K562 (cell line): ENCODE measurements at regions not wholly inside any gene's neighbourhood (a gene's known extent, or its start where the extent isn't known, plus 50 kb on each side); places are given as distances from the start of the nearest gene placed in this dataset.

Experiments used
- ATAC-seq: fragments of 200-7000 bp; cut with Tn5 transposase; 3 replicates; pipeline ENCODE4 v1.9.1; 2020; ENCODE audit warnings: moderate library complexity
- BruUV-seq: library from RNA; stranded (reverse); fragments of 400-500 nt; replicated peaks from 2 replicates; lab custom pipeline; 2021; lab: Mats Ljungman, UMichigan
- CTCF ChIA-PET: fragments of 300-600 bp; formaldehyde crosslinking; extraction: SDS; loops from one replicate; lab custom pipeline; 2021; ENCODE audit warnings: low intra/inter-chr PET ratio; lab: Yijun Ruan, JAX
- POLR2A ChIA-PET: fragments of 300-600, 350-650 bp; sonication (Branson Sonifier 250); formaldehyde crosslinking; extraction: SDS; loops from one replicate; lab custom pipeline; 2021; ENCODE audit warnings: antibody characterized with exemption, inconsistent platforms; lab: Yijun Ruan, JAX
- DNase-seq, 4 experiments: peaks; one replicate each; pipeline versions ENCODE4 v3.0.0 to v3.0.0-alpha.2; 2011 to 2018; ENCODE audit warnings: low spot score in 3 of 4, mixed read lengths in 3 of 4; ENCODE audit errors: extremely low read depth in 1 of 4
- FAIRE-seq: peaks from 2 replicates; lab custom pipeline; 2011; peaks lifted over from hg19 to GRCh38; lab: Jason Lieb, UNC
- H2AFZ ChIP-seq: 2 replicates; pipeline ENCODE4 v1.6.0; 2011; ENCODE audit warnings: low read depth, low read length, control low read depth, inconsistent platforms
- H3K27ac ChIP-seq: fragments of 200-600 bp; 3 replicates; pipeline ENCODE4 v1.8.0; 2011; ENCODE audit warnings: low read depth, mild to moderate bottlenecking, control low read depth, inconsistent platforms, low read length, moderate library complexity, mixed read lengths; ENCODE audit errors: extremely low read depth
- H3K27me3 ChIP-seq, 2 experiments: fragments of 300-600 bp in 1 of 2; 2 replicates in 1 of 2; 3 replicates in 1 of 2; pipeline versions ENCODE4 v1.6.0 to v1.8.0; 2011; ENCODE audit warnings: inconsistent platforms in 2 of 2, low read length in 2 of 2, mild to moderate bottlenecking in 1 of 2, mixed read lengths in 1 of 2, moderate library complexity in 1 of 2; ENCODE audit not compliant: control insufficient read depth in 2 of 2, insufficient read depth in 2 of 2
- H3K36me3 ChIP-seq: fragments of 300-600 bp; 3 replicates; pipeline ENCODE4 v1.8.0; 2011; ENCODE audit warnings: mild to moderate bottlenecking, low read length, inconsistent platforms; ENCODE audit not compliant: control insufficient read depth, insufficient read depth
- H3K4me1 ChIP-seq, 2 experiments: fragments of 200-600 bp in 1 of 2; replicated peaks in 1 of 2; 2 replicates in 1 of 2; 3 replicates in 1 of 2; pipeline versions ENCODE4 v1.5.1 to v1.8.0; 2011; ENCODE audit warnings: inconsistent platforms in 2 of 2, low read length in 2 of 2, mild to moderate bottlenecking in 1 of 2, mixed read lengths in 1 of 2, moderate library complexity in 1 of 2; ENCODE audit not compliant: control insufficient read depth in 2 of 2, insufficient read depth in 2 of 2
- H3K4me2 ChIP-seq: 2 replicates; pipeline ENCODE4 v1.6.1; 2011; ENCODE audit warnings: low read length, control low read depth, inconsistent platforms, mixed read lengths; ENCODE audit not compliant: insufficient read depth
- H3K4me3 ChIP-seq: fragments of 200-600 bp; sonication (generic), shearing (Covaris generic); 2 replicates; pipeline ENCODE4 v1.5.1; 2016; ENCODE audit warnings: control low read depth, inconsistent platforms
- H3K79me2 ChIP-seq: fragments of 200-600 bp; 3 replicates; pipeline ENCODE4 v1.8.0; 2011; ENCODE audit warnings: low read length, inconsistent platforms; ENCODE audit not compliant: control insufficient read depth, insufficient read depth
- H3K9ac ChIP-seq, 2 experiments: 2 replicates each; pipeline versions ENCODE4 v1.6.0 to v1.6.1; 2011; ENCODE audit warnings: low read depth in 2 of 2, low read length in 2 of 2, control low read depth in 1 of 2, inconsistent platforms in 1 of 2, mild to moderate bottlenecking in 1 of 2, mixed read lengths in 1 of 2; ENCODE audit not compliant: insufficient read depth in 1 of 2
- H3K9me1 ChIP-seq: one replicate; pipeline ENCODE4 v1.6.0; 2011; ENCODE audit warnings: inconsistent platforms, mild to moderate bottlenecking, low read length, moderate library complexity; ENCODE audit not compliant: control insufficient read depth, insufficient read depth
- H3K9me3 ChIP-seq: replicated peaks from 2 replicates; pipeline ENCODE4 v1.5.1; 2011; ENCODE audit warnings: low read depth, low read length, inconsistent platforms; ENCODE audit not compliant: control insufficient read depth, insufficient read depth
- H4K20me1 ChIP-seq: replicated peaks from 2 replicates; pipeline ENCODE4 v1.6.1; 2011; ENCODE audit warnings: low read length, inconsistent platforms, mixed read lengths; ENCODE audit not compliant: control insufficient read depth, insufficient read depth
- CBX5 ChIP-seq: IDR thresholded peaks from 2 replicates; pipeline ENCODE4 v1.6.1; 2014; ENCODE audit warnings: low read depth, borderline replicate concordance
- CEBPG ChIP-seq, 3 experiments: fragments of 200-800 bp in 1 of 3; sonication (Bioruptor generic) in 1 of 3; sonication (generic) in 1 of 3; formaldehyde crosslinking in 1 of 3; IDR thresholded peaks in 2 of 3; conservative IDR thresholded peaks in 1 of 3; 2 replicates each; pipeline versions ENCODE4 v1.6.1 to v1.8.0; 2016 to 2022; ENCODE audit warnings: missing compliant biosample characterization in 2 of 3, missing genetic modification characterization in 2 of 3, mild to moderate bottlenecking in 1 of 3, missing genetic modification reagents in 1 of 3
- CREB1 ChIP-seq, 2 experiments: sonication (generic) in 1 of 2; formaldehyde crosslinking in 1 of 2; IDR thresholded peaks; 2 replicates each; pipeline versions ENCODE4 v1.6.1 to v1.8.0; 2012 to 2022; ENCODE audit warnings: inconsistent platforms in 1 of 2, mild to moderate bottlenecking in 1 of 2, missing genetic modification reagents in 1 of 2, moderate library complexity in 1 of 2
- DIDO1 ChIP-seq: fragments of 450-650 bp; IDR thresholded peaks from 2 replicates; pipeline ENCODE4 v1.6.1; 2016; ENCODE audit warnings: low read depth, missing biosample characterization, missing genetic modification characterization
- FOXA3 ChIP-seq, 2 experiments: fragments of 450-650 bp in 1 of 2; sonication (generic) in 1 of 2; formaldehyde crosslinking; IDR thresholded peaks in 1 of 2; conservative IDR thresholded peaks in 1 of 2; 2 replicates each; pipeline versions ENCODE4 v1.4.0 to v1.8.0; 2020 to 2022; ENCODE audit warnings: mild to moderate bottlenecking in 2 of 2, missing genetic modification reagents in 1 of 2
- FOXK2 ChIP-seq, 2 experiments: fragments of 450-650 bp; IDR thresholded peaks in 1 of 2; conservative IDR thresholded peaks in 1 of 2; 2 replicates each; pipeline ENCODE4 v1.6.1; 2016; ENCODE audit warnings: low read depth in 2 of 2, mild to moderate bottlenecking in 1 of 2
- GTF2E2 ChIP-seq: fragments of 200-800 bp; sonication (Bioruptor generic); IDR thresholded peaks from 2 replicates; pipeline ENCODE4 v1.6.1; 2016; ENCODE audit warnings: missing genetic modification characterization, missing compliant biosample characterization
- JUND ChIP-seq, 2 experiments: IDR thresholded peaks; 2 replicates in 1 of 2; 3 replicates in 1 of 2; pipeline ENCODE4 v1.6.1; 2011; ENCODE audit warnings: borderline replicate concordance in 2 of 2, low read depth in 2 of 2, low read length in 2 of 2, improper control_type of control experiment in 1 of 2, missing biosample characterization in 1 of 2, missing genetic modification characterization in 1 of 2, missing genetic modification reagents in 1 of 2
- KLF13 ChIP-seq: fragments of 450-650 bp; IDR thresholded peaks from 2 replicates; pipeline ENCODE4 v1.6.1; 2016; ENCODE audit warnings: missing genetic modification characterization, low read depth, mild to moderate bottlenecking, missing compliant biosample characterization, moderate library complexity, borderline replicate concordance
- NCOR1 ChIP-seq: fragments of 450-650 bp; IDR thresholded peaks from 2 replicates; pipeline ENCODE4 v1.6.1; 2016; ENCODE audit warnings: mild to moderate bottlenecking, moderate library complexity
- RBBP5 ChIP-seq: fragments of 200-600 bp; sonication (generic); IDR thresholded peaks from 2 replicates; pipeline ENCODE4 v1.6.1; 2012; ENCODE audit warnings: borderline replicate concordance, mild to moderate bottlenecking, low read length, control low read depth, inconsistent platforms; ENCODE audit not compliant: insufficient read depth, poor library complexity, severe bottlenecking
- RCOR1 ChIP-seq, 2 experiments: IDR thresholded peaks; 2 replicates each; pipeline ENCODE4 v1.6.1; 2012; ENCODE audit warnings: low read depth in 2 of 2, low read length in 2 of 2, borderline replicate concordance in 1 of 2, improper control_type of control experiment in 1 of 2
- SMARCC2 ChIP-seq: fragments of 450-650 bp; IDR thresholded peaks from 2 replicates; pipeline ENCODE4 v1.6.1; 2017; ENCODE audit warnings: antibody characterized with exemption, moderate library complexity, mild to moderate bottlenecking, low read depth
- TEAD1 ChIP-seq, 2 experiments: fragments of 450-650 bp in 1 of 2; sonication (generic) in 1 of 2; formaldehyde crosslinking; IDR thresholded peaks; 2 replicates each; pipeline versions ENCODE4 v1.4.0 to v1.8.0; 2020 to 2022; ENCODE audit warnings: mild to moderate bottlenecking in 2 of 2, missing genetic modification reagents in 1 of 2
- ZFP30 ChIP-seq: fragments of 250-450 bp; sonication (Bioruptor Pico); IDR thresholded peaks from 2 replicates; pipeline ENCODE4 v1.8.0; 2022; ENCODE audit warnings: moderate library complexity, mild to moderate bottlenecking, inconsistent platforms, borderline replicate concordance
- ZNF589 ChIP-seq: fragments of 200-800 bp; sonication (Bioruptor generic); IDR thresholded peaks from 2 replicates; pipeline ENCODE4 v1.6.1; 2016; ENCODE audit warnings: low read depth, missing genetic modification characterization, missing compliant biosample characterization
- WGBS: fragments of 100-300 bp; shearing (Covaris generic); methylation state at CpG from one replicate; pipeline ENCODE4 v1.1.6; 2016; ENCODE audit warnings: low coverage, mixed read lengths; ENCODE audit not compliant: insufficient coverage; ENCODE audit errors: missing lambda C conversion rate; 5-methylcytosine and 5-hydroxymethylcytosine counted together
- in situ Hi-C: fragments of 300-500 bp; cut with MboI; formaldehyde crosslinking; loops from 4 replicates; pipeline ENCODE4 v1.15.0; 2018; ENCODE audit warnings: inconsistent platforms, mixed read lengths
- intact Hi-C: fragments of 100-400 bp; cut with micrococcal nuclease; formaldehyde crosslinking; loops from 2 replicates; pipeline ENCODE4 v1.14.2; 2022

- ChIA-PET POLR2A (no interaction called here), CTCF (no interaction called here)
- in situ Hi-C loops (no loop called here), intact Hi-C loops (no loop called here)
- TF ChIP-seq GTF2E2 = no peak
- TF ChIP-seq CBX5 = no peak
- TF ChIP-seq NCOR1 = no peak
- no peak for TF ChIP-seq TEAD1 (CRISPR knock-in tag; IDR thresholded peaks at IDR 0.05)
- TF ChIP-seq JUND (IDR thresholded peaks at IDR 0.05; ENCODE audit: borderline replicate concordance, low read depth, low read length) = no peak
- TF ChIP-seq JUND (tag; IDR thresholded peaks at IDR 0.05; ENCODE audit: borderline replicate concordance, low read depth, low read length) = no peak
- Histone ChIP-seq H3K9me1 (no peaks in the 10 kb centered on the region), H3K9ac (no peak overlapping the region), H3K4me1 (no peaks in the 10 kb centered on the region; a peak in 1 of 5 replicates), H3K27me3 (no peaks in the 10 kb centered on the region), H4K20me1 (no peaks in the 10 kb centered on the region), H3K4me2 (no peak overlapping the region), H3K36me3 (no peaks in the 10 kb centered on the region), H2AFZ (no peak overlapping the region), H3K4me3 (no peak overlapping the region), H3K79me2 (no peaks in the 10 kb centered on the region), H3K9me3 (no peaks in the 10 kb centered on the region), H3K27ac (no peak overlapping the region)
- DNase-seq (no peak), ATAC-seq (no peak), FAIRE-seq (no peak)
- BruUV-seq = no TSS peak
- WGBS = 12% methylated on average over 2 of the region's 2 CpGs
These were observed 530.8 kb downstream of the ADCYAP1 start for GRCh38 chr18:1435487-1435886.

- Histone ChIP-seq H4K20me1 (no peaks in the 10 kb centered on the region), H3K36me3 (no peaks in the 10 kb centered on the region), H3K4me1 (no peaks in the 10 kb centered on the region; a peak in 1 of 5 replicates), H3K27ac (no peak overlapping the region), H2AFZ (peak overlapping the region; percentile 49), H3K9ac (no peak overlapping the region), H3K27me3 (no peaks in the 10 kb centered on the region), H3K9me1 (no peaks in the 10 kb centered on the region), H3K9me3 (no peaks in the 10 kb centered on the region), H3K79me2 (no peaks in the 10 kb centered on the region), H3K4me2 (no peak overlapping the region), H3K4me3 (no peak overlapping the region)
- FAIRE-seq = no peak
- 15% methylated on average over 5 of the region's 5 CpGs for WGBS
- no peak for DNase-seq
- ChIA-PET CTCF (no interaction called here), POLR2A (no interaction called here)
- in situ Hi-C loops (no loop called here), intact Hi-C loops (no loop called here)
- ATAC-seq = no peak
- BruUV-seq = no TSS peak
- TF ChIP-seq FOXK2 (conservative IDR thresholded peaks at IDR 0.05 in 1 of 2, IDR thresholded peaks at IDR 0.05 in 1 of 2; ENCODE audit: low read depth in 2 of 2) (no peak), ZNF589 (CRISPR knock-in tag) (no peak), CREB1 (IDR thresholded peaks at IDR 0.05) (no peak), CREB1 (CRISPR knock-in tag; IDR thresholded peaks at IDR 0.05) (no peak), FOXA3 (CRISPR knock-in tag; conservative IDR thresholded peaks at IDR 0.05 in 1 of 2, IDR thresholded peaks at IDR 0.05 in 1 of 2) (no peak), ZFP30 (no peak), CEBPG (CRISPR knock-in tag; IDR thresholded peaks at IDR 0.05) (no peak), CEBPG (tag; conservative IDR thresholded peaks at IDR 0.05 in 1 of 2, IDR thresholded peaks at IDR 0.05 in 1 of 2) (no peak), RBBP5 (no peak), RCOR1 (IDR thresholded peaks at IDR 0.05; ENCODE audit: borderline replicate concordance in 1 of 2, low read depth in 2 of 2, low read length in 2 of 2) (no peak), KLF13 (tag) (no peak), DIDO1 (tag) (no peak), SMARCC2 (no peak)
These were observed 531.5 kb downstream of the ADCYAP1 start for GRCh38 chr18:1436199-1436598.
